ENCODE measurements at regions not wholly inside any gene's neighbourhood (a gene's known extent, or its start where the extent isn't known, plus 50 kb on each side); places are given as distances from the start of the nearest gene placed in this dataset.
"Not testable (repeated sequence)": the region's sequence is repeated elsewhere in the genome, so short reads cannot be mapped to it uniquely, and the experiment has no call there.

DNA sequence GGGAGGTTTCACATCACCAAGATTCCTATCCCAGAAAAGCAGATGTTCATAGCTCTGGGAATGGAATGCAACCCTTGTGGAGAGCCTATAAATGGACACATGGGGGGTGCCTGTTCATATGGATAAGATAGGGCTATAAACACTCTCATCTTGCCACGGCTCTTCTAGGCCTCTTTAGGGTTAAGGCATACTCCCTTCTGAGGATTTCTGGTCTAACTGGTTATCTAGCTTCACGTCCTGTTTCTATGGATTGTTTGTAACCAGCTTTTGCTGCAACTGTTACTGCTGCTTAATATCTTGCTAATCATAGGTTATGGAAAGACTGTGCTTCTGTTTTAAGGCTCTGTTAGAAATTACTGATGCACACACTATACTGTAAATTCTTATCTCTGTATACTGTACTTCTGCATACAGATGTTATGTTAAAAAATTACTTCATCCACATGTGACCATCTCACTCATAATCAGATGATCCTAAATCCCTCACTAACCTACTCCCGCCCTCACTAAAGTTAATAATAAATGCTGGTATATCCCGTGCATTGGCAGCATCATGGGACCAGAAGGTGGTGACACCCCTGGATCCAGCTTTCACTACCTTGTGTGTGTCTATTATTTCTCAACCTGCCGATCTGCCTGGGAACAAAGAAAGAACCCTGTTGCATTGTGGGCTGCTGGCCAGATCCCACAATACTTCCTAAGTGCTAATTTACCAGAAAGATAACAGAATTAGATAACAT, 68.7 kb downstream of the PRKAB2 start:
- H3K27ac Mint-ChIP-seq; CTCF ChIA-PET; H3K4me3 ChIP-seq (ENCODE audit: control insufficient read depth in 1 of 2, extremely low read depth in 1 of 2, low read length in 1 of 2); H3K9me3 ChIP-seq; H3K9me3 Mint-ChIP-seq; H3K4me3 Mint-ChIP-seq; H3K4me1 ChIP-seq (ENCODE audit: control insufficient read depth in 1 of 2, extremely low read depth in 1 of 2, insufficient read depth in 2 of 2, low read length in 2 of 2); H3K36me3 ChIP-seq (ENCODE audit: control insufficient read depth in 2 of 2, extremely low read depth in 1 of 2, insufficient read depth in 1 of 2, low read length in 1 of 2); H3K4me1 Mint-ChIP-seq; ATAC-seq (replicated peaks in 1 of 4); POLR2A ChIA-PET; H3K27ac ChIP-seq (ENCODE audit: low read length); H3K36me3 Mint-ChIP-seq; DNase-seq: not testable (repeated sequence)
- peaks cover 14 to 33% of the 10 kb centered on the region in 2 donors for H3K27me3 Mint-ChIP-seq
- peaks cover 0 to 16% of the 10 kb centered on the region in 2 experiments for H3K27me3 ChIP-seq (replicated peaks in 1 of 2; ENCODE audit: control insufficient read depth in 2 of 2, extremely low read depth in 1 of 2, insufficient read depth in 2 of 2, low read length in 1 of 2)
- WGBS (ENCODE audit: insufficient coverage), result 79% methylated on average over 3 of the region's 5 CpGs

DNA sequence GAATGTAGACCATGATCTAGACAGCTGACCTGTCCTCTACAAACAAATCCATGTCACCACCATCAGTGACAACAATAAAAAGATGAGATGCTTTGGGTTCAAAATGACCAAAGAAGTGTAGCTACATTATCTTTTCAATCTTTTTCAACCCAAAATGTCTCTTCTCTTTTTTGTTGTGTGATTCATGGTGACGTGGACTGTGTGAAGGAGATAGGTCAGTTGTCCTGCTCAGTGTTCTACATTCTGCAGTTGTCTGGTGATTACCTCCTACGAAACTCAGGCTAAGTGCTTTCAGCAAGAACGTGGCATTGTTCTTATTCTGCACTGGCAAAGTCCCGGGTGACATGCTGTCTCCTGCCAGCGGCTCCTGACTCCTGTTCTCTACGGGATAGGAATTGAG, 73.1 kb downstream of the PRKAB2 start:
- no peaks in the 10 kb centered on the region for H3K9me3 ChIP-seq
- no peaks in the 10 kb centered on the region for H3K36me3 ChIP-seq (ENCODE audit: control insufficient read depth in 2 of 2, extremely low read depth in 1 of 2, insufficient read depth in 1 of 2, low read length in 1 of 2)
- CTCF ChIA-PET, result no interaction called here
- H3K27me3 ChIP-seq (replicated peaks in 1 of 2; ENCODE audit: control insufficient read depth in 2 of 2, extremely low read depth in 1 of 2, insufficient read depth in 2 of 2, low read length in 1 of 2), result peaks cover 0 to 9% of the 10 kb centered on the region in 2 experiments
- H3K27ac ChIP-seq (ENCODE audit: low read length), result no peak overlapping the region
- Mint-ChIP-seq H3K27ac (no peak overlapping the region), H3K27me3 (peaks cover 6 to 12% of the 10 kb centered on the region in 2 donors), H3K4me1 (peaks cover 0 to 8% (median 5%) of the 10 kb centered on the region in 3 donors), H3K9me3 (no peaks in the 10 kb centered on the region), H3K4me3 (no peak overlapping the region), H3K36me3 (no peaks in the 10 kb centered on the region)
- H3K4me1 ChIP-seq (ENCODE audit: control insufficient read depth in 1 of 2, extremely low read depth in 1 of 2, insufficient read depth in 2 of 2, low read length in 2 of 2), result no peaks in the 10 kb centered on the region
- no peak overlapping the region for H3K4me3 ChIP-seq (ENCODE audit: control insufficient read depth in 1 of 2, extremely low read depth in 1 of 2, low read length in 1 of 2)
- 73% methylated on average over 4 of the region's 6 CpGs for WGBS (ENCODE audit: insufficient coverage)
- ATAC-seq (replicated peaks in 1 of 4), result no peak
- POLR2A ChIA-PET, result no interaction called here
- DNase-seq, result no peak

DNA sequence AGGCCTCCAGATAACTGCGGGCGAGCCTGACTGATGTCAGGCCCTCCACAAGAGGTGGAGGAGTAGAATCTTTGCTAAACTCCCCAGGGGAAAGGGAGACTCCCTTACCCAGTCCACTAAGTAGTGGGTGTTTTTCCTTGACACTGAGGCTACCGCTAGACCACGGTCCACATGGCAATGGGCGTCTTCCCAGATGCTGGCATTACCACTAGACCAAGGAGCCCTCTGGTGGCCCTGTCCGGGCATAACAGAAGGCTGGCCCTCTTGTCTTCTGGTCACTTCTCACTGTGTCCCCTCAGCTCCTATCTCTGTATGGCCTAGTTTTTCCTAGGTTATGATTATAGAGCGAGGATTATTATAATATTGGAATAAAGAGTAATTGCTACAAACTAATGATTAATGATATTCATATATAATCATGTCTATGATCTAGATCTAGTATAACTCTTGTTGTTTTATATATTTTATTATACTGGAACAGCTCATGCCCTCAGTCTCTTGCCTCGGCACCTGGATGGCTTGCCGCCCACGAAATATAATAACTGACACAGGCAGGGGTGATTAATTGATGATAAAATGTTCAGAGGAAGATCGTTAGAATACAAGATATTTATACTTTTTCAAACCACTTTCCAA, 73.8 kb downstream of the PRKAB2 start:
- CTCF ChIA-PET; H3K27ac ChIP-seq (ENCODE audit: low read length); H3K36me3 Mint-ChIP-seq; H3K27me3 ChIP-seq (replicated peaks in 1 of 2; ENCODE audit: control insufficient read depth in 2 of 2, extremely low read depth in 1 of 2, insufficient read depth in 2 of 2, low read length in 1 of 2); H3K27ac Mint-ChIP-seq; ATAC-seq (replicated peaks in 1 of 4); H3K4me3 Mint-ChIP-seq; H3K36me3 ChIP-seq (ENCODE audit: control insufficient read depth in 2 of 2, extremely low read depth in 1 of 2, insufficient read depth in 1 of 2, low read length in 1 of 2); POLR2A ChIA-PET; H3K9me3 ChIP-seq; H3K4me3 ChIP-seq (ENCODE audit: control insufficient read depth in 1 of 2, extremely low read depth in 1 of 2, low read length in 1 of 2); H3K9me3 Mint-ChIP-seq; H3K4me1 ChIP-seq (ENCODE audit: control insufficient read depth in 1 of 2, extremely low read depth in 1 of 2, insufficient read depth in 2 of 2, low read length in 2 of 2); H3K4me1 Mint-ChIP-seq: not testable (repeated sequence)
- peaks cover 6 to 13% of the 10 kb centered on the region in 2 donors for H3K27me3 Mint-ChIP-seq
- DNase-seq, result peak in 1 of 35 experiments; percentile 7
- 50% methylated on average over 3 of the region's 11 CpGs for WGBS (ENCODE audit: insufficient coverage)

DNA sequence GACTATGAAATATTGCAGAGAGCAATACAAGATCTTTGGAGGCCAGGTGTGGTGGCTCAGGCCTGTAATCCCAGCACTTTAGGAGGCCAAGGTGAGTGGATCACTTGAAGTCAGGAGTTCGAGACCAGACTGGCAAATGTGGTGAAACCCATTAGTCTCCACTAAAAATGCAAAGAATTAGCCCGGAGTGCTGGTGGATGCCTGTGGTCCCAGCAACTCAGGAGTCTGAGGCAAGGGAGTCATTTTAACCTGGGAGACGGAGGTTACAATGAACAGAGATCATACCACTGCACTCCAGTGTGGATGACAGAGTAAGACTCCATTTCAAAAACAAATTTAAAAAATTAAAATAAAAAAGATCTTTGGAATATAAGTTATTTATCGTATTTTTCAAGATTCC, 76.6 kb downstream of the PRKAB2 start:
- Histone ChIP-seq H3K4me1 (ENCODE audit: control insufficient read depth in 1 of 2, extremely low read depth in 1 of 2, insufficient read depth in 2 of 2, low read length in 2 of 2) (no peaks in the 10 kb centered on the region), H3K4me3 (ENCODE audit: control insufficient read depth in 1 of 2, extremely low read depth in 1 of 2, low read length in 1 of 2) (no peak overlapping the region), H3K27ac (ENCODE audit: low read length) (no peak overlapping the region), H3K36me3 (ENCODE audit: control insufficient read depth in 2 of 2, extremely low read depth in 1 of 2, insufficient read depth in 1 of 2, low read length in 1 of 2) (no peaks in the 10 kb centered on the region), H3K9me3 (no peaks in the 10 kb centered on the region), H3K27me3 (replicated peaks in 1 of 2; ENCODE audit: control insufficient read depth in 2 of 2, extremely low read depth in 1 of 2, insufficient read depth in 2 of 2, low read length in 1 of 2) (peaks cover 0 to 9% of the 10 kb centered on the region in 2 experiments)
- CTCF ChIA-PET, result no interaction called here
- Mint-ChIP-seq H3K27me3 (peaks cover 15 to 27% of the 10 kb centered on the region in 2 donors), H3K4me3 (no peak overlapping the region), H3K4me1 (peaks cover 0 to 8% (median 5%) of the 10 kb centered on the region in 3 donors), H3K27ac (no peak overlapping the region), H3K9me3 (no peaks in the 10 kb centered on the region), H3K36me3 (no peaks in the 10 kb centered on the region)
- POLR2A ChIA-PET, result no interaction called here
- DNase-seq, result no peak
- ATAC-seq (replicated peaks in 1 of 4), result no peak
- WGBS (ENCODE audit: insufficient coverage), result no CpG with 5 or more reads among the region's 4 CpGs

DNA sequence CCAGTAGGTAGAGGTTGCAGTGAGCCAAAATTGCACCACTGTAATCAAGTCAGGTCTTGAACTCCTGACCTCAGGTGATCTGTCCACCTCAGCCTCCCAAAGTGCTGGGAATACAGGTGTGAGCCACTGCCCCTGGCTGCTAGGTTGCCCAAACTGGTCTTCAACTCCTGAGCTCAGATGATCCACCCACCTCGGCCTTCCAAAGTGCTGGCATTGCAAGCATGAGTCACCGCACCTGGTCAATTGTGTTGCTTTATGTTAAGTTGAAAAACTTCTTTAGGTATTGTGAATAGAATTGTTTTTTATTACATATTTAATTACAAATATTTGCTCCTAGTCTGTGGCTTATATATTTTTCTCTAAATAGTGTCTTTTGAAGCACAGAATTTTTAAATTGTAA, 80.5 kb downstream of the PRKAB2 start:
- H3K9me3 Mint-ChIP-seq, result no peaks in the 10 kb centered on the region
- no CpG with 5 or more reads among the region's 2 CpGs for WGBS (ENCODE audit: insufficient coverage)
- peaks cover 0 to 6% (median 6%) of the 10 kb centered on the region in 3 donors for H3K4me1 Mint-ChIP-seq
- no peak for ATAC-seq (replicated peaks in 1 of 4)
- H3K4me3 Mint-ChIP-seq, result no peak overlapping the region
- H3K4me1 ChIP-seq (ENCODE audit: control insufficient read depth in 1 of 2, extremely low read depth in 1 of 2, insufficient read depth in 2 of 2, low read length in 2 of 2), result no peaks in the 10 kb centered on the region
- no peak overlapping the region for H3K27ac ChIP-seq (ENCODE audit: low read length)
- no peak for DNase-seq
- H3K36me3 ChIP-seq (ENCODE audit: control insufficient read depth in 2 of 2, extremely low read depth in 1 of 2, insufficient read depth in 1 of 2, low read length in 1 of 2), result no peaks in the 10 kb centered on the region
- peaks cover 15 to 36% of the 10 kb centered on the region in 2 donors for H3K27me3 Mint-ChIP-seq
- no peaks in the 10 kb centered on the region for H3K9me3 ChIP-seq
- POLR2A ChIA-PET, result no interaction called here
- H3K27me3 ChIP-seq (replicated peaks in 1 of 2; ENCODE audit: control insufficient read depth in 2 of 2, extremely low read depth in 1 of 2, insufficient read depth in 2 of 2, low read length in 1 of 2), result peaks cover 0 to 3% of the 10 kb centered on the region in 2 experiments
- no peak overlapping the region for H3K4me3 ChIP-seq (ENCODE audit: control insufficient read depth in 1 of 2, extremely low read depth in 1 of 2, low read length in 1 of 2)
- no peak overlapping the region for H3K27ac Mint-ChIP-seq
- no peaks in the 10 kb centered on the region for H3K36me3 Mint-ChIP-seq
- CTCF ChIA-PET, result no interaction called here

DNA sequence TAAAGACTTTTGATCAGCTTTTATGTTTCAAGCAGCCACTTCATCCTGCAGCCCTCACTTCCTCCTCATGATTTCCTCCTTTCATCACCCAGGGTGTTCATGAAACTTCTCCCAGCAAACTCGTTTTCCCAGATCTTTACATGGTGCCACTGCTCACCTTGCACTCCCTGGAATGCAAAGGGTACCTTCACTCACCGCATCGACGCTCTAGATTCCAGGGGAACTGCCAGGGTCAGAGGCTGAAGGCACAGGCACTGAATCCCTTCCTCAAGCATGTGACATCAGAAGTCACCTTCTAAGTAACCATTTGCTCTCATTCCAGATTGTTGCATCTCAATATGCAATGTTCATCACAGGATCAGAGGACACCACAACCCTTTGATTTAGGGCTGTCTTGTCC, 82.8 kb downstream of the PRKAB2 start:
- WGBS (ENCODE audit: insufficient coverage), result 65% methylated on average over 4 of the region's 4 CpGs
- no peak overlapping the region for H3K4me3 ChIP-seq (ENCODE audit: control insufficient read depth in 1 of 2, extremely low read depth in 1 of 2, low read length in 1 of 2)
- no peaks in the 10 kb centered on the region for H3K9me3 Mint-ChIP-seq
- POLR2A ChIA-PET, result no interaction called here
- H3K36me3 ChIP-seq (ENCODE audit: control insufficient read depth in 2 of 2, extremely low read depth in 1 of 2, insufficient read depth in 1 of 2, low read length in 1 of 2), result no peaks in the 10 kb centered on the region
- peaks cover 2 to 13% of the 10 kb centered on the region in 2 experiments for H3K27me3 ChIP-seq (replicated peaks in 1 of 2; ENCODE audit: control insufficient read depth in 2 of 2, extremely low read depth in 1 of 2, insufficient read depth in 2 of 2, low read length in 1 of 2)
- H3K4me1 ChIP-seq (ENCODE audit: control insufficient read depth in 1 of 2, extremely low read depth in 1 of 2, insufficient read depth in 2 of 2, low read length in 2 of 2), result peaks cover 0 to 9% of the 10 kb centered on the region in 2 experiments
- H3K27ac Mint-ChIP-seq, result no peak overlapping the region
- H3K4me1 Mint-ChIP-seq, result peaks cover 6 to 14% (median 12%) of the 10 kb centered on the region in 3 donors
- H3K27ac ChIP-seq (ENCODE audit: low read length), result no peak overlapping the region
- peaks cover 15 to 43% of the 10 kb centered on the region in 2 donors for H3K27me3 Mint-ChIP-seq
- CTCF ChIA-PET, result no interaction called here
- no peak for ATAC-seq (replicated peaks in 1 of 4)
- no peak for DNase-seq
- H3K4me3 Mint-ChIP-seq, result no peak overlapping the region
- H3K36me3 Mint-ChIP-seq, result no peaks in the 10 kb centered on the region
- H3K9me3 ChIP-seq, result no peaks in the 10 kb centered on the region
